RWPE2 (cell line): ENCODE measurements at regions not wholly inside any gene's neighbourhood (a gene's known extent, or its start where the extent isn't known, plus 50 kb on each side); places are given as distances from the start of the nearest gene placed in this dataset.

Source experiments
- ATAC-seq: fragments of 200-7000 bp; cut with Tn5 transposase; 3 replicates; pipeline ENCODE4 v1.9.1; 2021; ENCODE audit warnings: low read depth
- DNase-seq: peaks from one replicate; pipeline ENCODE4 v3.0.0-alpha.2; 2020; ENCODE audit warnings: low spot score
- H3K27ac ChIP-seq: fragments of 450-650 bp; 2 replicates; pipeline ENCODE4 v1.5.1; 2017; ENCODE audit warnings: mild to moderate bottlenecking; ENCODE audit not compliant: poor library complexity, severe bottlenecking
- H3K27me3 ChIP-seq: fragments of 250-450 bp; sonication (Bioruptor Pico); 2 replicates; pipeline ENCODE4 v1.5.1; 2021; ENCODE audit warnings: mild to moderate bottlenecking, moderate library complexity; ENCODE audit not compliant: insufficient read depth, poor library complexity, severe bottlenecking
- H3K36me3 ChIP-seq: fragments of 250-450 bp; sonication (Bioruptor Pico); 2 replicates; pipeline ENCODE4 v1.5.1; 2020; ENCODE audit warnings: low read depth, mild to moderate bottlenecking, moderate library complexity
- H3K4me1 ChIP-seq: fragments of 250-450 bp; sonication (Bioruptor Pico); 2 replicates; pipeline ENCODE4 v1.5.1; 2021; ENCODE audit warnings: mild to moderate bottlenecking, moderate library complexity; ENCODE audit not compliant: insufficient read depth, poor library complexity, severe bottlenecking
- H3K4me3 ChIP-seq: fragments of 250-450 bp; sonication (Bioruptor Pico); 2 replicates; pipeline ENCODE4 v1.5.1; 2021; ENCODE audit warnings: mild to moderate bottlenecking, moderate library complexity; ENCODE audit not compliant: severe bottlenecking
- H3K9me3 ChIP-seq: fragments of 250-450 bp; sonication (Bioruptor Pico); 2 replicates; pipeline ENCODE4 v1.5.1; 2021; ENCODE audit warnings: mild to moderate bottlenecking, moderate library complexity; ENCODE audit not compliant: severe bottlenecking
- TF ChIP-seq, protein P1 (sequence below): fragments of 450-650 bp; IDR thresholded peaks from one replicate; pipeline ENCODE4 v1.5.1; 2017; ENCODE audit warnings: mild to moderate bottlenecking, moderate library complexity; ENCODE audit not compliant: poor library complexity, severe bottlenecking

DNA sequence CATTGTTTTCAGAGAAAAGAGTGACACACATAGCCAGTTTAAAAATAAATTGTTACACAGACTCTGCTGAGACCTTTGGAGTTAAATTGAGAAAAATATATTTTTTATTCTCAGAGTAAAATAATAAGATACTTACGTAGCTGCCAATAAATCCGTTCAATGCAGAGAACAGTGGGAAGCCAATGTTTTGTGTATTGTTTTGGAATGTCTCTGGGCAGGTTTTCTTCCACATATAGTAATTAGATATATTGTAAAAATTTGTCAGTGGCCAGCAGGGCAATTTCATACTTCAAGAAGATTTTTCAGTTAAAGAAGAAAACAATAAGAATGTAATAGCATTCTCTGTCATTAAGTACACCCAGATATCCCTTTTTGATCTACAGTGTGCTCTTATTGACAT lies 999.5 kb upstream of the INTU start:
- ATAC-seq (no peak), DNase-seq (no peak)
- H3K4me3 ChIP-seq = no peak overlapping the region
- no peaks in the 10 kb centered on the region for H3K4me1 ChIP-seq
- H3K9me3 ChIP-seq = no peaks in the 10 kb centered on the region
- no peaks in the 10 kb centered on the region for H3K36me3 ChIP-seq
- no peaks in the 10 kb centered on the region for H3K27me3 ChIP-seq
- no peak overlapping the region for H3K27ac ChIP-seq
- TF ChIP-seq, protein P1, sequence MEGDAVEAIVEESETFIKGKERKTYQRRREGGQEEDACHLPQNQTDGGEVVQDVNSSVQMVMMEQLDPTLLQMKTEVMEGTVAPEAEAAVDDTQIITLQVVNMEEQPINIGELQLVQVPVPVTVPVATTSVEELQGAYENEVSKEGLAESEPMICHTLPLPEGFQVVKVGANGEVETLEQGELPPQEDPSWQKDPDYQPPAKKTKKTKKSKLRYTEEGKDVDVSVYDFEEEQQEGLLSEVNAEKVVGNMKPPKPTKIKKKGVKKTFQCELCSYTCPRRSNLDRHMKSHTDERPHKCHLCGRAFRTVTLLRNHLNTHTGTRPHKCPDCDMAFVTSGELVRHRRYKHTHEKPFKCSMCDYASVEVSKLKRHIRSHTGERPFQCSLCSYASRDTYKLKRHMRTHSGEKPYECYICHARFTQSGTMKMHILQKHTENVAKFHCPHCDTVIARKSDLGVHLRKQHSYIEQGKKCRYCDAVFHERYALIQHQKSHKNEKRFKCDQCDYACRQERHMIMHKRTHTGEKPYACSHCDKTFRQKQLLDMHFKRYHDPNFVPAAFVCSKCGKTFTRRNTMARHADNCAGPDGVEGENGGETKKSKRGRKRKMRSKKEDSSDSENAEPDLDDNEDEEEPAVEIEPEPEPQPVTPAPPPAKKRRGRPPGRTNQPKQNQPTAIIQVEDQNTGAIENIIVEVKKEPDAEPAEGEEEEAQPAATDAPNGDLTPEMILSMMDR = no peak

DNA sequence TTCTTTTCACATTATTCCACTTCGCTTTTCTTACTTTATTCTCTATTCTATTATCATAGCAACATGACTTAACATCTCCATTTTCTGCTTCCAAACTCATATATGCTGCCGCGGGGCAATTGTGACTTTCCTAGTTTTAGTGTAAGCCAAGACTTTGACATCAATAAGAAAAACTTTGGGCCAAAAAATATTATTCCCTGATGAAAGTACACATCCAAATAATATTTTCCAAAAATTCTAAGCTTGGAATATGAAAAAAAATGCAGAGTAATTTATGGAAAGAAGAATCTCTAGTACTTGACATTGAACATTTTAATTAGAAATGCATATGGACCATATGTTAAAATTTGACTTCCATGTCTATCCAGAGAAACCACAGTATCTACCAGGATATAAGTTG lies 995.1 kb upstream of the INTU start:
- no peaks in the 10 kb centered on the region for H3K4me1 ChIP-seq
- no peak overlapping the region for H3K27ac ChIP-seq
- H3K36me3 ChIP-seq = no peaks in the 10 kb centered on the region
- TF ChIP-seq, protein P1 = no peak
- no peak for ATAC-seq
- no peak for DNase-seq
- H3K27me3 ChIP-seq = no peaks in the 10 kb centered on the region
- no peaks in the 10 kb centered on the region for H3K9me3 ChIP-seq
- H3K4me3 ChIP-seq = no peak overlapping the region

DNA sequence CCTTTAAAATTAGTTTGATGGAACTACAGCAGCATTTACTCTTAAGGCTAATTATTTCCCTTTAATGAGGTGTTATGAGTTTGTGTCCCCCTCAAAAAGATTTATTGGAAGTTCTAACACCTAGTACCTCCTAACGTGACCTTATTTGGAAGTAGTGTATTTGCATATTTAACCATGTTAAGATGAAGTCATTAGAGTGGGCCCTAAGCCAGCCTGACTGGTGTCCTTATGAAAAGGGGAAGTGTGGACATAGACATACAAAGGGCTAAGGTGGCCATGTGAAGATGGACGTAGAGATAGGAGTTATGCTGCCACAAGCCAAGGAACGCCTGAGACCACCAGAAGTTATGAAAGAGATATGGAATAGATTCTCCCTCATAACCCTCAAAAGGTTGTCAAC lies 985.4 kb upstream of the INTU start:
- Histone ChIP-seq H3K27ac (no peak overlapping the region), H3K4me1 (no peaks in the 10 kb centered on the region), H3K9me3 (no peaks in the 10 kb centered on the region), H3K4me3 (no peak overlapping the region), H3K27me3 (no peaks in the 10 kb centered on the region), H3K36me3 (no peaks in the 10 kb centered on the region)
- DNase-seq = no peak
- TF ChIP-seq, protein P1 = no peak
- no peak for ATAC-seq

DNA sequence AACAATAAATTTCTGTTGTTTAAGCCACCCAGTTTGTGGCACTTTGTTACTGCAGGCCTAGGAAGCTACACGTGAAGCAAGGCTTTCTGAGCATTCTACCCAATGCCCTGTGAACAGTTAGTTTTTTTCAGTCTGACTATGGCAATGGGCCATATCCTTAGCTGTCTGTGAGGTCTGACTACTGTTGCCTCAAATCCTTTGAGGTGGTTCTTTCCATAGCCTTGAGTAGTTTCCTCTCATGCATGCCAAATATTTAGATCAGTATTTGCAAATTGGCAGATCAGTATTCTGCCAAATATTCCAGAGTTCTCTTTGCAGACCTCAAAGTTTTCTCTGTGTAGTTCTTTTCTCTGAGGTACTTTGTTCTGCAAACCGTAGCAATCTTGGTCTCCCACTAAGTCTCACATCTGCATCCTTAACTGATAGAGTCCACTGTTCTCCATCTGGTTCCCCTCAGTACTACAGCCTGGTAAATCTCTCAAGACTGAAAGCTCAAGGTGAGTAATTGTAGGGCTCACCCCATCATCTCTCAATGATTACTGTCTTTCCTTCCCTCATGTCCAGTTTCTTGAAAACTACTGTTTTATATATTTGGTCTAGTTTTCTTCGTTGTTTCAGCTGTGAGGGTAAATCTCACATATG lies 984.9 kb upstream of the INTU start:
- H3K9me3 ChIP-seq = no peaks in the 10 kb centered on the region
- H3K4me1 ChIP-seq = no peaks in the 10 kb centered on the region
- no peak overlapping the region for H3K27ac ChIP-seq
- TF ChIP-seq, protein P1 = no peak
- no peak for DNase-seq
- ATAC-seq = no peak
- no peaks in the 10 kb centered on the region for H3K36me3 ChIP-seq
- H3K27me3 ChIP-seq = no peaks in the 10 kb centered on the region
- no peak overlapping the region for H3K4me3 ChIP-seq

DNA sequence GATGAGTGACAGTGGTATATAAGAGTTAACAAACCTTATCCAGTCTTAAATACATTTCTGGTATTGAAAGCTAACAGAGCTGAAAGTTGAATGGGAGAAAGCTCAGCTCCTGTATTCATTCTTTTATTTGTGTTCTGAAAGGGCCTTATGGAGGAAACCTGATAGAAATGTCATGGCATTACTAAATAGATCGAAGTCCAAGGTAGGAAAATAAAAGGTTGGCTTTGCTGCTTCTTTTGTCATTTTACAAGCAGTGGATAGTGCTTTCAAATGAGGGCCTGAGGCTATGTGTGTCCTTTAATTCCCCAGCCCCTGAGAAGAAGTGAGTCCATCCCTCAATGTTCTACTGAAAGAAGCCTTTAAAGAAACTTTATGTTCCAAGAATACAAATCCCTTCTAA lies 974.3 kb upstream of the INTU start:
- H3K27ac ChIP-seq = no peak overlapping the region
- no peak for ATAC-seq

More for the DNA sequence above, 974.3 kb upstream of the INTU start:
- Histone ChIP-seq H3K4me3 (no peak overlapping the region), H3K4me1 (no peaks in the 10 kb centered on the region), H3K36me3 (no peaks in the 10 kb centered on the region), H3K9me3 (no peaks in the 10 kb centered on the region), H3K27me3 (no peaks in the 10 kb centered on the region)
- DNase-seq = no peak
- TF ChIP-seq, protein P1 = no peak
